GM23338 (cell line): ENCODE measurements at regions not wholly inside any gene's neighbourhood (a gene's known extent, or its start where the extent isn't known, plus 50 kb on each side); places are given as distances from the start of the nearest gene placed in this dataset.
A peak's percentile ranks its signal among the peaks of the same experiment; 100 is the strongest.

Experiments used
- ATAC-seq: fragments of 200-7000 bp; cut with Tn5 transposase; 3 replicates; pipeline ENCODE4 v1.9.1; 2020
- DNase-seq: peaks from one replicate; pipeline ENCODE4 v3.0.0-alpha.2; 2015; ENCODE audit warnings: low spot score
- H2AFZ ChIP-seq: fragments of 200-600 bp; sonication (generic); 2 replicates; pipeline ENCODE4 v1.8.0; 2016; ENCODE audit warnings: antibody characterized with exemption, mild to moderate bottlenecking, moderate library complexity
- H3F3A ChIP-seq: fragments of 200-600 bp; sonication (generic); replicated peaks from 2 replicates; pipeline ENCODE4 v1.8.0; 2017; ENCODE audit warnings: antibody characterized with exemption, mixed run types, low read depth
- H3K27ac ChIP-seq: fragments of 200-600 bp; sonication (generic); 2 replicates; pipeline ENCODE4 v1.6.1; 2016; ENCODE audit warnings: low read depth
- H3K27me3 ChIP-seq: fragments of 200-600 bp; sonication (generic); 2 replicates; pipeline ENCODE4 v1.8.0; 2016; ENCODE audit warnings: mild to moderate bottlenecking, mixed run types, moderate library complexity; ENCODE audit not compliant: insufficient read depth
- H3K36me3 ChIP-seq: fragments of 200-600 bp; sonication (generic); 2 replicates; pipeline ENCODE4 v1.8.0; 2016; ENCODE audit warnings: mild to moderate bottlenecking; ENCODE audit not compliant: insufficient read depth
- H3K4me1 ChIP-seq: fragments of 200-600 bp; sonication (generic); 2 replicates; pipeline ENCODE4 v1.8.0; 2016; ENCODE audit warnings: mild to moderate bottlenecking, moderate library complexity; ENCODE audit not compliant: insufficient read depth
- H3K4me2 ChIP-seq: fragments of 200-600 bp; sonication (generic); 2 replicates; pipeline ENCODE4 v1.7.1; 2017; ENCODE audit warnings: mixed run types
- H3K4me3 ChIP-seq: fragments of 200-600 bp; sonication (generic); 2 replicates; pipeline ENCODE4 v1.6.1; 2016; ENCODE audit warnings: mixed run types
- H3K79me2 ChIP-seq: fragments of 200-600 bp; sonication (generic); replicated peaks from 2 replicates; pipeline ENCODE4 v1.8.0; 2017; ENCODE audit warnings: mild to moderate bottlenecking; ENCODE audit not compliant: insufficient read depth
- H3K9me2 ChIP-seq: fragments of 200-600 bp; sonication (generic); 2 replicates; pipeline ENCODE4 v1.8.0; 2017; ENCODE audit not compliant: insufficient read depth
- H4K20me1 ChIP-seq: fragments of 200-600 bp; sonication (generic); replicated peaks from 2 replicates; pipeline ENCODE4 v1.8.0; 2017; ENCODE audit warnings: mild to moderate bottlenecking; ENCODE audit not compliant: insufficient read depth
- H3K27ac Mint-ChIP-seq: 2 replicates; pipeline ENCODE4 v1.8.0; 2020; ENCODE audit warnings: inconsistent platforms, mild to moderate bottlenecking, moderate library complexity, mixed read lengths
- H3K27me3 Mint-ChIP-seq: 3 replicates; pipeline ENCODE4 v1.8.0; 2022; ENCODE audit warnings: low read depth, mild to moderate bottlenecking, moderate library complexity, mixed read lengths, inconsistent platforms; ENCODE audit not compliant: insufficient read depth, poor library complexity
- H3K36me3 Mint-ChIP-seq: 3 replicates; pipeline ENCODE4 v1.8.0; 2021; ENCODE audit warnings: low read depth, mild to moderate bottlenecking, inconsistent platforms, moderate library complexity, mixed read lengths
- H3K4me1 Mint-ChIP-seq: 3 replicates; pipeline ENCODE4 v1.8.0; 2020; ENCODE audit warnings: mild to moderate bottlenecking, inconsistent platforms, mixed read lengths
- H3K4me3 Mint-ChIP-seq: 3 replicates; pipeline ENCODE4 v1.8.0; 2021; ENCODE audit warnings: moderate library complexity, mild to moderate bottlenecking, inconsistent platforms, mixed read lengths
- H3K9me3 Mint-ChIP-seq: 3 replicates; pipeline ENCODE4 v1.8.0; 2020; ENCODE audit warnings: moderate library complexity, mild to moderate bottlenecking, inconsistent platforms, mixed read lengths
- CREB1 ChIP-seq: fragments of 250-450 bp; sonication (Bioruptor Pico); IDR thresholded peaks from 2 replicates; pipeline ENCODE4 v1.5.0; 2020; ENCODE audit warnings: low read depth, mild to moderate bottlenecking, moderate library complexity
- ETS1 ChIP-seq: IDR thresholded peaks from 2 replicates; pipeline ENCODE4 v1.6.1; 2016; ENCODE audit warnings: antibody characterized with exemption
- EZH2 ChIP-seq: fragments of 200-600 bp; sonication (generic); IDR thresholded peaks from one replicate; pipeline ENCODE4 v1.8.0; 2017; ENCODE audit warnings: antibody characterized with exemption, mild to moderate bottlenecking, low read depth; ENCODE audit not compliant: unreplicated experiment
- NANOG ChIP-seq: IDR thresholded peaks from 2 replicates; pipeline ENCODE4 v1.6.1; 2016; ENCODE audit warnings: antibody characterized with exemption, borderline replicate concordance
- ZNF114 ChIP-seq: fragments of 250-450 bp; sonication (Bioruptor Pico); IDR thresholded peaks from 2 replicates; pipeline ENCODE4 v1.5.0; 2020; ENCODE audit warnings: mild to moderate bottlenecking, moderate library complexity
- ZNF331 ChIP-seq: fragments of 250-450 bp; sonication (Bioruptor Pico); IDR thresholded peaks from 2 replicates; pipeline ENCODE4 v1.5.0; 2020; ENCODE audit warnings: low read depth, mild to moderate bottlenecking, moderate library complexity
- TF ChIP-seq, protein P1 (sequence below): fragments of 250-450 bp; sonication (Bioruptor Pico); IDR thresholded peaks from 2 replicates; pipeline ENCODE4 v1.5.0; 2020; ENCODE audit warnings: mild to moderate bottlenecking, moderate library complexity

GRCh38 chr15:66629817-66630576 is 64.2 kb upstream of the LCTL start (continued):
- TF ChIP-seq, protein P1, sequence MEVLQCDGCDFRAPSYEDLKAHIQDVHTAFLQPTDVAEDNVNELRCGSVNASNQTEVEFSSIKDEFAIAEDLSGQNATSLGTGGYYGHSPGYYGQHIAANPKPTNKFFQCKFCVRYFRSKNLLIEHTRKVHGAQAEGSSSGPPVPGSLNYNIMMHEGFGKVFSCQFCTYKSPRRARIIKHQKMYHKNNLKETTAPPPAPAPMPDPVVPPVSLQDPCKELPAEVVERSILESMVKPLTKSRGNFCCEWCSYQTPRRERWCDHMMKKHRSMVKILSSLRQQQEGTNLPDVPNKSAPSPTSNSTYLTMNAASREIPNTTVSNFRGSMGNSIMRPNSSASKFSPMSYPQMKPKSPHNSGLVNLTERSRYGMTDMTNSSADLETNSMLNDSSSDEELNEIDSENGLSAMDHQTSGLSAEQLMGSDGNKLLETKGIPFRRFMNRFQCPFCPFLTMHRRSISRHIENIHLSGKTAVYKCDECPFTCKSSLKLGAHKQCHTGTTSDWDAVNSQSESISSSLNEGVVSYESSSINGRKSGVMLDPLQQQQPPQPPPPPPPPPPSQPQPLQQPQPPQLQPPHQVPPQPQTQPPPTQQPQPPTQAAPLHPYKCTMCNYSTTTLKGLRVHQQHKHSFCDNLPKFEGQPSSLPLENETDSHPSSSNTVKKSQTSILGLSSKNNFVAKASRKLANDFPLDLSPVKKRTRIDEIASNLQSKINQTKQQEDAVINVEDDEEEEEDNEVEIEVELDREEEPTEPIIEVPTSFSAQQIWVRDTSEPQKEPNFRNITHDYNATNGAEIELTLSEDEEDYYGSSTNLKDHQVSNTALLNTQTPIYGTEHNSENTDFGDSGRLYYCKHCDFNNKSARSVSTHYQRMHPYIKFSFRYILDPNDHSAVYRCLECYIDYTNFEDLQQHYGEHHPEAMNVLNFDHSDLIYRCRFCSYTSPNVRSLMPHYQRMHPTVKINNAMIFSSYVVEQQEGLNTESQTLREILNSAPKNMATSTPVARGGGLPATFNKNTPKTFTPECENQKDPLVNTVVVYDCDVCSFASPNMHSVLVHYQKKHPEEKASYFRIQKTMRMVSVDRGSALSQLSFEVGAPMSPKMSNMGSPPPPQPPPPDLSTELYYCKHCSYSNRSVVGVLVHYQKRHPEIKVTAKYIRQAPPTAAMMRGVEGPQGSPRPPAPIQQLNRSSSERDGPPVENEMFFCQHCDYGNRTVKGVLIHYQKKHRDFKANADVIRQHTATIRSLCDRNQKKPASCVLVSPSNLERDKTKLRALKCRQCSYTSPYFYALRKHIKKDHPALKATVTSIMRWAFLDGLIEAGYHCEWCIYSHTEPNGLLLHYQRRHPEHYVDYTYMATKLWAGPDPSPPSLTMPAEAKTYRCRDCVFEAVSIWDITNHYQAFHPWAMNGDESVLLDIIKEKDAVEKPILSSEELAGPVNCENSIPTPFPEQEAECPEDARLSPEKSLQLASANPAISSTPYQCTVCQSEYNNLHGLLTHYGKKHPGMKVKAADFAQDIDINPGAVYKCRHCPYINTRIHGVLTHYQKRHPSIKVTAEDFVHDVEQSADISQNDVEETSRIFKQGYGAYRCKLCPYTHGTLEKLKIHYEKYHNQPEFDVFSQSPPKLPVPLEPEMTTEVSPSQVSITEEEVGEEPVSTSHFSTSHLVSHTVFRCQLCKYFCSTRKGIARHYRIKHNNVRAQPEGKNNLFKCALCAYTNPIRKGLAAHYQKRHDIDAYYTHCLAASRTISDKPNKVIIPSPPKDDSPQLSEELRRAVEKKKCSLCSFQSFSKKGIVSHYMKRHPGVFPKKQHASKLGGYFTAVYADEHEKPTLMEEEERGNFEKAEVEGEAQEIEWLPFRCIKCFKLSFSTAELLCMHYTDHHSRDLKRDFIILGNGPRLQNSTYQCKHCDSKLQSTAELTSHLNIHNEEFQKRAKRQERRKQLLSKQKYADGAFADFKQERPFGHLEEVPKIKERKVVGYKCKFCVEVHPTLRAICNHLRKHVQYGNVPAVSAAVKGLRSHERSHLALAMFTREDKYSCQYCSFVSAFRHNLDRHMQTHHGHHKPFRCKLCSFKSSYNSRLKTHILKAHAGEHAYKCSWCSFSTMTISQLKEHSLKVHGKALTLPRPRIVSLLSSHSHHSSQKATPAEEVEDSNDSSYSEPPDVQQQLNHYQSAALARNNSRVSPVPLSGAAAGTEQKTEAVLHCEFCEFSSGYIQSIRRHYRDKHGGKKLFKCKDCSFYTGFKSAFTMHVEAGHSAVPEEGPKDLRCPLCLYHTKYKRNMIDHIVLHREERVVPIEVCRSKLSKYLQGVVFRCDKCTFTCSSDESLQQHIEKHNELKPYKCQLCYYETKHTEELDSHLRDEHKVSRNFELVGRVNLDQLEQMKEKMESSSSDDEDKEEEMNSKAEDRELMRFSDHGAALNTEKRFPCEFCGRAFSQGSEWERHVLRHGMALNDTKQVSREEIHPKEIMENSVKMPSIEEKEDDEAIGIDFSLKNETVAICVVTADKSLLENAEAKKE (CRISPR knock-in tag), result no peak
- TF ChIP-seq ZNF331 (CRISPR knock-in tag) (no peak), ZNF114 (CRISPR knock-in tag) (no peak), ETS1 (no peak)

DNA sequence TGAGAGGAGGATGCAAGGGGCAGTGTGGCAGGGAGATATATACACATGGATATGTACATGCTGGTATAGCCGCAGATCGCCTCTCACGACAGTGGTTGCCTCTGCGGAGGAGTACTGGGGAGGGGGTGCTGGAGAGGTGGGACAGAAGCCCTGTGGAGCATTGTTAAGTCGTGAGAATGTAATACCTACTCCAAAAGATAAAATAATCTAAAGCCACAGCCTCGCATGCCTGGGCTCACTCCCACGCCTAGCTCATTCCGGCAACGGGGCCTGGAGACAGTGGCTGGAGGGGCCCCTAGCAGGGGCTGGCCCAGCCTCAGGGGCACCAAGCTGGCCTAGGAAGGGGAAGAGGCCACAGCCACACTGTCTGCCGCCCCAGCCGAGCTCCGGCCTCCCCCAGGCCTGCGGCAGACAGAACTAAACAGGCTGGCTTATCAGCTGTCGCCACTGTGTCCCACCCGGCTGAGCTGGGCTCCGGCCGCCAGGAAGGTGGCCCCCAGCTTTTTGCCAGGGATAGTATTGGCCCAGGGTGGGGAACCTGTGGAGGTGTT is 65.1 kb upstream of the LCTL start:
- no peaks in the 10 kb centered on the region for H3K36me3 Mint-ChIP-seq
- ATAC-seq (peak; percentile 11; the same call in 2 of the 3 replicates), DNase-seq (no peak)
- Histone ChIP-seq H3K27ac (no peak overlapping the region), H3K4me3 (no peak overlapping the region), H3K4me2 (no peak overlapping the region), H3K4me1 (peaks cover 29% of the 10 kb centered on the region), H3K36me3 (no peaks in the 10 kb centered on the region), H3K27me3 (no peaks in the 10 kb centered on the region), H2AFZ (peak overlapping the region; percentile 56), H3F3A (no peaks in the 10 kb centered on the region), H3K79me2 (no peaks in the 10 kb centered on the region), H4K20me1 (no peaks in the 10 kb centered on the region), H3K9me2 (no peaks in the 10 kb centered on the region)
- H3K27ac Mint-ChIP-seq, result peak overlapping the region; percentile 2; the same call in 1 of the 2 replicates
- H3K4me3 Mint-ChIP-seq, result no peak overlapping the region
- no peaks in the 10 kb centered on the region for H3K9me3 Mint-ChIP-seq
- peaks cover 8% of the 10 kb centered on the region for H3K27me3 Mint-ChIP-seq
- peaks cover 63% of the 10 kb centered on the region for H3K4me1 Mint-ChIP-seq
- TF ChIP-seq ZNF114 (CRISPR knock-in tag) (no peak), NANOG (no peak), CREB1 (CRISPR knock-in tag) (no peak), EZH2 (no peak), ZNF331 (CRISPR knock-in tag) (no peak)
- TF ChIP-seq, protein P1 (CRISPR knock-in tag), result no peak
